Neural cell (in vitro differentiated cells): ENCODE measurements at regions not wholly inside any gene's neighbourhood (a gene's known extent, or its start where the extent isn't known, plus 50 kb on each side); places are given as distances from the start of the nearest gene placed in this dataset.

ENCODE experiments used
- EP300 ChIP-seq: fragments of 450-650 bp; conservative IDR thresholded peaks from 2 replicates; pipeline ENCODE4 v1.6.1; 2014; ENCODE audit warnings: antibody characterized with exemption, mild to moderate bottlenecking, moderate library complexity; ENCODE audit not compliant: poor library complexity, severe bottlenecking
- EZH2 ChIP-seq: fragments of 200-600, 300-800 bp; shearing (Covaris generic), sonication (generic); IDR thresholded peaks from 2 replicates; pipeline ENCODE4 v1.6.1; 2014; ENCODE audit warnings: antibody characterized with exemption, low read length, borderline replicate concordance, mild to moderate bottlenecking; ENCODE audit not compliant: insufficient read depth, poor library complexity, severe bottlenecking
- MXI1 ChIP-seq: fragments of 450-650 bp; conservative IDR thresholded peaks from 2 replicates; pipeline ENCODE4 v1.6.1; 2014; ENCODE audit warnings: antibody characterized with exemption, mild to moderate bottlenecking; ENCODE audit not compliant: poor library complexity, severe bottlenecking
- POLR2AphosphoS5 ChIP-seq: IDR thresholded peaks from 2 replicates; pipeline ENCODE4 v1.6.1; 2012
- RAD21 ChIP-seq: fragments of 450-650 bp; conservative IDR thresholded peaks from 2 replicates; pipeline ENCODE4 v1.6.1; 2014; ENCODE audit warnings: antibody characterized with exemption, mild to moderate bottlenecking, moderate library complexity
- SMC3 ChIP-seq: fragments of 450-650 bp; conservative IDR thresholded peaks from 2 replicates; pipeline ENCODE4 v1.6.1; 2014; ENCODE audit warnings: antibody characterized with exemption, mild to moderate bottlenecking, moderate library complexity; ENCODE audit not compliant: poor library complexity
- TAF1 ChIP-seq: IDR thresholded peaks from 2 replicates; pipeline ENCODE4 v1.6.1; 2012; ENCODE audit warnings: low read depth
- TF ChIP-seq, protein P1 (sequence below): fragments of 450-650 bp; IDR thresholded peaks from 2 replicates; pipeline ENCODE4 v1.5.1; 2014; ENCODE audit warnings: antibody characterized with exemption, mild to moderate bottlenecking, moderate library complexity; ENCODE audit not compliant: poor library complexity, severe bottlenecking
- TF ChIP-seq, protein P2 (sequence below): IDR thresholded peaks from 2 replicates; pipeline ENCODE4 v1.6.1; 2012; ENCODE audit warnings: borderline replicate concordance

- TF ChIP-seq, protein P1, sequence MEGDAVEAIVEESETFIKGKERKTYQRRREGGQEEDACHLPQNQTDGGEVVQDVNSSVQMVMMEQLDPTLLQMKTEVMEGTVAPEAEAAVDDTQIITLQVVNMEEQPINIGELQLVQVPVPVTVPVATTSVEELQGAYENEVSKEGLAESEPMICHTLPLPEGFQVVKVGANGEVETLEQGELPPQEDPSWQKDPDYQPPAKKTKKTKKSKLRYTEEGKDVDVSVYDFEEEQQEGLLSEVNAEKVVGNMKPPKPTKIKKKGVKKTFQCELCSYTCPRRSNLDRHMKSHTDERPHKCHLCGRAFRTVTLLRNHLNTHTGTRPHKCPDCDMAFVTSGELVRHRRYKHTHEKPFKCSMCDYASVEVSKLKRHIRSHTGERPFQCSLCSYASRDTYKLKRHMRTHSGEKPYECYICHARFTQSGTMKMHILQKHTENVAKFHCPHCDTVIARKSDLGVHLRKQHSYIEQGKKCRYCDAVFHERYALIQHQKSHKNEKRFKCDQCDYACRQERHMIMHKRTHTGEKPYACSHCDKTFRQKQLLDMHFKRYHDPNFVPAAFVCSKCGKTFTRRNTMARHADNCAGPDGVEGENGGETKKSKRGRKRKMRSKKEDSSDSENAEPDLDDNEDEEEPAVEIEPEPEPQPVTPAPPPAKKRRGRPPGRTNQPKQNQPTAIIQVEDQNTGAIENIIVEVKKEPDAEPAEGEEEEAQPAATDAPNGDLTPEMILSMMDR = no peak
- TF ChIP-seq EZH2 = no peak
- TF ChIP-seq RAD21 = no peak
- no peak for TF ChIP-seq SMC3
- TF ChIP-seq EP300 = no peak
- no peak for TF ChIP-seq POLR2AphosphoS5
- TF ChIP-seq, protein P2, sequence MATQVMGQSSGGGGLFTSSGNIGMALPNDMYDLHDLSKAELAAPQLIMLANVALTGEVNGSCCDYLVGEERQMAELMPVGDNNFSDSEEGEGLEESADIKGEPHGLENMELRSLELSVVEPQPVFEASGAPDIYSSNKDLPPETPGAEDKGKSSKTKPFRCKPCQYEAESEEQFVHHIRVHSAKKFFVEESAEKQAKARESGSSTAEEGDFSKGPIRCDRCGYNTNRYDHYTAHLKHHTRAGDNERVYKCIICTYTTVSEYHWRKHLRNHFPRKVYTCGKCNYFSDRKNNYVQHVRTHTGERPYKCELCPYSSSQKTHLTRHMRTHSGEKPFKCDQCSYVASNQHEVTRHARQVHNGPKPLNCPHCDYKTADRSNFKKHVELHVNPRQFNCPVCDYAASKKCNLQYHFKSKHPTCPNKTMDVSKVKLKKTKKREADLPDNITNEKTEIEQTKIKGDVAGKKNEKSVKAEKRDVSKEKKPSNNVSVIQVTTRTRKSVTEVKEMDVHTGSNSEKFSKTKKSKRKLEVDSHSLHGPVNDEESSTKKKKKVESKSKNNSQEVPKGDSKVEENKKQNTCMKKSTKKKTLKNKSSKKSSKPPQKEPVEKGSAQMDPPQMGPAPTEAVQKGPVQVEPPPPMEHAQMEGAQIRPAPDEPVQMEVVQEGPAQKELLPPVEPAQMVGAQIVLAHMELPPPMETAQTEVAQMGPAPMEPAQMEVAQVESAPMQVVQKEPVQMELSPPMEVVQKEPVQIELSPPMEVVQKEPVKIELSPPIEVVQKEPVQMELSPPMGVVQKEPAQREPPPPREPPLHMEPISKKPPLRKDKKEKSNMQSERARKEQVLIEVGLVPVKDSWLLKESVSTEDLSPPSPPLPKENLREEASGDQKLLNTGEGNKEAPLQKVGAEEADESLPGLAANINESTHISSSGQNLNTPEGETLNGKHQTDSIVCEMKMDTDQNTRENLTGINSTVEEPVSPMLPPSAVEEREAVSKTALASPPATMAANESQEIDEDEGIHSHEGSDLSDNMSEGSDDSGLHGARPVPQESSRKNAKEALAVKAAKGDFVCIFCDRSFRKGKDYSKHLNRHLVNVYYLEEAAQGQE = no peak
- no peak for TF ChIP-seq TAF1
- TF ChIP-seq MXI1 = no peak
Observed at GRCh38 chr7:114822844-114823243, 99.0 kb upstream of the MDFIC start.
